ENCODE measurements at regions not wholly inside any gene's neighbourhood (a gene's known extent, or its start where the extent isn't known, plus 50 kb on each side); places are given as distances from the start of the nearest gene placed in this dataset.

- TF ChIP-seq POLR2AphosphoS5 (IDR thresholded peaks at IDR 0.05; ENCODE audit: low read depth, low read length): no peak
- no peak for TF ChIP-seq CTCF (IDR thresholded peaks at IDR 0.05)
- TF ChIP-seq SIN3A (IDR thresholded peaks at IDR 0.05; ENCODE audit: borderline replicate concordance, insufficient read depth, low read depth, low read length): no peak
- TF ChIP-seq REST (IDR thresholded peaks at IDR 0.05; ENCODE audit: insufficient read depth in 1 of 2, low read depth in 2 of 2, low read length in 1 of 2): no peak
Observed at GRCh38 chr13:67758975-67759374, 528.8 kb upstream of the PCDH9 start.
